Thyroid gland (tissue), 4 donors: ENCODE measurements at regions not wholly inside any gene's neighbourhood (a gene's known extent, or its start where the extent isn't known, plus 50 kb on each side); places are given as distances from the start of the nearest gene placed in this dataset.

Experiments used
- DNase-seq, 2 donors: peaks; one replicate each; pipeline ENCODE4 v3.0.0-alpha.2; 2019
- H3K27ac ChIP-seq, 3 donors: fragments of 200-600 bp; sonication (generic); 1 replicate in 2 of 3; 2 replicates in 1 of 3; pipeline ENCODE4 v1.5.1; 2016 to 2019; ENCODE audit warnings: mild to moderate bottlenecking in 1 of 3, moderate library complexity in 1 of 3
- H3K27me3 ChIP-seq: fragments of 200-600 bp; sonication (generic); one replicate; pipeline ENCODE4 v1.5.1; 2019
- H3K36me3 ChIP-seq, 2 donors: fragments of 200-600 bp; sonication (generic); one replicate each; pipeline ENCODE4 v1.5.1; 2016 to 2019
- H3K4me1 ChIP-seq, 2 donors: fragments of 200-600 bp; sonication (generic); one replicate each; pipeline ENCODE4 v1.5.1; 2017 to 2019
- H3K4me3 ChIP-seq, 3 donors: fragments of 200-600 bp; sonication (generic); replicated peaks in 1 of 3; 1 replicate in 2 of 3; 2 replicates in 1 of 3; pipeline ENCODE4 v1.5.1; 2016; ENCODE audit warnings: mild to moderate bottlenecking in 1 of 3
- H3K9me3 ChIP-seq: fragments of 200-600 bp; sonication (generic); one replicate; pipeline ENCODE4 v1.5.1; 2017
- POLR2A ChIP-seq, 2 donors: fragments of 450-650 bp; IDR thresholded peaks; one replicate each; pipeline ENCODE4 v1.6.1; 2017; ENCODE audit warnings: antibody characterized with exemption in 2 of 2, mild to moderate bottlenecking in 2 of 2, moderate library complexity in 1 of 2
- WGBS, 2 donors: methylation state at CpG; one replicate each; pipeline ENCODE4 v1.1.5; 2017; 5-methylcytosine and 5-hydroxymethylcytosine counted together
- intact Hi-C: fragments of 100-400 bp; cut with DNase I; formaldehyde crosslinking; loops from one replicate; pipeline ENCODE4 v1.15.1; 2023
- TF ChIP-seq, protein P1 (sequence below), 6 experiments: fragments of 200-600 bp in 3 of 6; fragments of 450-650 bp in 3 of 6; sonication (generic) in 3 of 6; IDR thresholded peaks; one replicate each; pipeline ENCODE4 v1.5.1; 2016 to 2019; ENCODE audit warnings: antibody characterized with exemption in 6 of 6, mild to moderate bottlenecking in 2 of 6, inconsistent platforms in 1 of 6, moderate library complexity in 1 of 6

DNA sequence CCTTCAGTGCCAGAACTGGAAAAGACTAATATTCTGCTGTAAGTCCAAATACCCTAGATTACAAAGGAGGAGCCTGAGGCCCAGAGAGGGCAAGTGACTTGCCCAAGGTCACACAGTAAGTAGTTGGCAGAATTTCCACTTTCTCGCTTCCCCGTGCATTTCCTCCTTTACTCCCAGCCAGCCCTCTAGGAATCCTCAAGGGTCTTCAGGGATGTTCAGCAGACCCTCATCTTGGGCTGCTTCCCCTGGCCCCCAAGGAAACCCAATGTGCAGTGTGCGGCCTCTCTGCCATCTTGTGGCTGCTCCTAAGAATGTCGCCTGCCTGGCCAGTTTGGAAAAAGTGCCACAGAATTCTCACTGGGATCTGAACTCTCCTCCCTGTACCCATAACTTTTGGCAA is 217.7 kb upstream of the LRFN2 start:
- H3K36me3 ChIP-seq = no peaks in the 10 kb centered on the region
- no peak overlapping the region for H3K4me3 ChIP-seq
- no peaks in the 10 kb centered on the region for H3K4me1 ChIP-seq
- no peak overlapping the region for H3K27ac ChIP-seq
- TF ChIP-seq POLR2A (IDR thresholded peaks at IDR 0.05) = no peak
- TF ChIP-seq, protein P1, sequence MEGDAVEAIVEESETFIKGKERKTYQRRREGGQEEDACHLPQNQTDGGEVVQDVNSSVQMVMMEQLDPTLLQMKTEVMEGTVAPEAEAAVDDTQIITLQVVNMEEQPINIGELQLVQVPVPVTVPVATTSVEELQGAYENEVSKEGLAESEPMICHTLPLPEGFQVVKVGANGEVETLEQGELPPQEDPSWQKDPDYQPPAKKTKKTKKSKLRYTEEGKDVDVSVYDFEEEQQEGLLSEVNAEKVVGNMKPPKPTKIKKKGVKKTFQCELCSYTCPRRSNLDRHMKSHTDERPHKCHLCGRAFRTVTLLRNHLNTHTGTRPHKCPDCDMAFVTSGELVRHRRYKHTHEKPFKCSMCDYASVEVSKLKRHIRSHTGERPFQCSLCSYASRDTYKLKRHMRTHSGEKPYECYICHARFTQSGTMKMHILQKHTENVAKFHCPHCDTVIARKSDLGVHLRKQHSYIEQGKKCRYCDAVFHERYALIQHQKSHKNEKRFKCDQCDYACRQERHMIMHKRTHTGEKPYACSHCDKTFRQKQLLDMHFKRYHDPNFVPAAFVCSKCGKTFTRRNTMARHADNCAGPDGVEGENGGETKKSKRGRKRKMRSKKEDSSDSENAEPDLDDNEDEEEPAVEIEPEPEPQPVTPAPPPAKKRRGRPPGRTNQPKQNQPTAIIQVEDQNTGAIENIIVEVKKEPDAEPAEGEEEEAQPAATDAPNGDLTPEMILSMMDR (IDR thresholded peaks at IDR 0.05) = no peak
- intact Hi-C loops = no loop called here
- H3K27me3 ChIP-seq = no peaks in the 10 kb centered on the region
- no peaks in the 10 kb centered on the region for H3K9me3 ChIP-seq
- no peak for DNase-seq
- 92 to 97% methylated on average over 3 to 4 of the region's 4 CpGs for WGBS, 2 donors

DNA sequence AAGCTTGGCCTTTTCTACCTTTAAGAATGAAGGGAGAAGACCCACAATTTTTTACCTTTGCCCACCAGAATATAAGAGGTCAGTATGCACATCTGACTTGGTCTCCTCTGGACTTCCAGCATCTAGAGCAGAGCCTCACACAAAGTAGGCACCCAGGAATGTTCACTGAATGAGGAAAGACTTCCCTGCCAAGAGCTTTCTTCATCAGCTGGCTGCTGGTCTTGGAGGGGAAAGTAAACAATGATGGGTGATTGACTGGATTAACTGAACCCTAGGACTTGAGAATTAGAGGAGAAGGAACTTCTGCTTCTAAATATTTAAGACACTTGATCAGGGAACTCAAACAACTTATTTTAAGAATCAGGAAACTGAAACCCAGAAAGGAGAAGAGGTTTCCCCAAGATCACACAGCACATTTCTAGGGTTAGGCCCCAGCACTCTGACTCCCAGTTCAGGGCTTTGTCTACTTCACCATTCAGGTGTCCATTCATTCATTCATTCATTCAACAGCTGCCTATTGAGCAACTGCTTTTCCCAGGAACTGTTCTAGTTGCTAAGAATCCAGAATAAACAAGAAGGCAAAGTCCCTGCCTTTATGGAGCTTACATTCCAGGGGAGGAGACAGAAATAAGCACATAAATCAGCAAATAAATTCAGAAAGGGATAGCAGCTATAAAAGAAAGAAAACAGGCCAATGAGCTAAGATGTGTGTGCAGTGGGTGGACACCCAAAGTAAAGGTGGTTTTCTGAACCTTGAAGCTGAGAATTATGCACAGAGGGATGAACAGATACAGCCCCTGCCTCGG is 216.9 kb upstream of the LRFN2 start:
- no peak for DNase-seq
- TF ChIP-seq, protein P1 (IDR thresholded peaks at IDR 0.05) = no peak
- no peak for TF ChIP-seq POLR2A (IDR thresholded peaks at IDR 0.05)
- H3K27ac ChIP-seq = no peak overlapping the region
- 92 to 97% methylated on average over 1 of the region's 1 CpG for WGBS, 2 donors
- H3K4me1 ChIP-seq = no peaks in the 10 kb centered on the region
- no peaks in the 10 kb centered on the region for H3K27me3 ChIP-seq
- no peaks in the 10 kb centered on the region for H3K36me3 ChIP-seq
- H3K9me3 ChIP-seq = no peaks in the 10 kb centered on the region
- no peak overlapping the region for H3K4me3 ChIP-seq
- intact Hi-C loops = no loop called here

DNA sequence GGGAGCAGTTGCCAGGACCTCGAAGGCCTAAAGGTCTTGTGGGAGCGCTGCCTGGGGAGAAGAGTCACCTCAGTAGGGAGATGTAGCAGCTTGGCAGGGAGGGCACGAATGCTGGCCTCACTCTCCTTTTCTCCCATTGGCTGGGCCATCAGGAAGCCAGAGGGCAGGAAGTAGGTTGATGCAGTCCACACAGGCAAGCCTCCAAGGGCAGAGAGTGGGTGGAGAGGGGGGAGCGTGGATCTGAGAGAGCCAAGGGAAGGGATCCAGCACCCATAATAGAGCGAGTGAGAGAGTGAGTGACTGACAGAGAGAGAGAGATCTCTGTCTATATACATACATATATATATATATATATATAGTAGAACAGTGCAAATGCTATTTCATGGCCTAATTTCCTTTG is 215.3 kb upstream of the LRFN2 start:
- 66 to 76% methylated on average over 5 of the region's 5 CpGs for WGBS, 2 donors
- Histone ChIP-seq H3K4me1 (no peaks in the 10 kb centered on the region), H3K9me3 (no peaks in the 10 kb centered on the region), H3K4me3 (no peak overlapping the region), H3K27ac (no peak overlapping the region), H3K27me3 (no peaks in the 10 kb centered on the region), H3K36me3 (no peaks in the 10 kb centered on the region)
- DNase-seq = no peak
- no peak for TF ChIP-seq POLR2A (IDR thresholded peaks at IDR 0.05)
- TF ChIP-seq, protein P1 (IDR thresholded peaks at IDR 0.05) = no peak
- intact Hi-C loops = no loop called here

DNA sequence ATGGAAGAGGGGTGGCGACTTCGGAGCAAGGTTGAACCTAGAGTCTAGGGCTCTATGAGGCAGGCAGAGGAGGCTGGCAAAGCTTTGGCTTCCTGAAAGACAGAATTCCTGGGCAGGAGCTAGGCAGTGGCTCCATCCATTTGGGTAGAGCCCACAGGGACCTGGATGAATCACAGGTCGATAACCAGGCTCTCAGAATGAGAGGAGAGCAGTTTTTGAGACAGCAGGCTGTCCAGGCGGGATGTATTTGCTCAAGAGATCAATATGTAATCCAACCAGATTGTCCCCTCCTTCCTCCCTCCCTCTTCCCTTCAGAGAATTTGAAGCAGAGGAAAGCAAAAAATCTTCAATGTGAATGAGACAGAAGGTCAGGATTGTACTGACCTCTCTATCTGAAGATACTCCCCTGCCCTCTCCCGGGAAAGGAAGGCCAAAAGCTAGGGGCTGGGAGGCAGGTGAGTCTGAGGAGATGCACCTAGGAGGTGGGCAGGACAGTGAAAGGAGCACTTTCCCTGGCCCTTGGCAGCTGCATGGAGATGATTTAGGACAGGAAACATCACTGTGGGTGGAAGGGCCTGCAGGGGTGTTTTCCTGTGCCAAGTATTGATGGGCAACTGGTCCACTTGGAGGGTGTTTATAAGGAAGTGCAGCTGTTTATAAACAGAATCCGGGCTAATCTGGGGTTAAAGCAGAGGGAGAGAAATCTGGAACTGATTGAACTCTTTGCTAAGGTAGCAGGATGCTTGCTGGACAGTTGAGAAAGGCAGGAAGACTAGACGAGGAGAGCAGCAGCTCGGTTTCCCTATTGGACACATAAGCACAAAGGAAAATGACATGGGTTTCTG is 212.4 kb upstream of the LRFN2 start:
- Histone ChIP-seq H3K4me1 (peaks cover 0 to 3% of the 10 kb centered on the region in 2 donors), H3K9me3 (no peaks in the 10 kb centered on the region), H3K27me3 (no peaks in the 10 kb centered on the region), H3K36me3 (no peaks in the 10 kb centered on the region), H3K4me3 (no peak overlapping the region), H3K27ac (no peak overlapping the region)
- WGBS, 2 donors = 77 to 85% methylated on average over 8 of the region's 8 CpGs
- intact Hi-C loops = no loop called here
- TF ChIP-seq, protein P1 (IDR thresholded peaks at IDR 0.05) = no peak
- no peak for TF ChIP-seq POLR2A (IDR thresholded peaks at IDR 0.05)
- DNase-seq = no peak
